ENCODE measurements at regions not wholly inside any gene's neighbourhood (a gene's known extent, or its start where the extent isn't known, plus 50 kb on each side); places are given as distances from the start of the nearest gene placed in this dataset.

GRCh38 chr4:100295792-100296191 is 105.5 kb upstream of the DDIT4L start:
- TF ChIP-seq, protein P1, sequence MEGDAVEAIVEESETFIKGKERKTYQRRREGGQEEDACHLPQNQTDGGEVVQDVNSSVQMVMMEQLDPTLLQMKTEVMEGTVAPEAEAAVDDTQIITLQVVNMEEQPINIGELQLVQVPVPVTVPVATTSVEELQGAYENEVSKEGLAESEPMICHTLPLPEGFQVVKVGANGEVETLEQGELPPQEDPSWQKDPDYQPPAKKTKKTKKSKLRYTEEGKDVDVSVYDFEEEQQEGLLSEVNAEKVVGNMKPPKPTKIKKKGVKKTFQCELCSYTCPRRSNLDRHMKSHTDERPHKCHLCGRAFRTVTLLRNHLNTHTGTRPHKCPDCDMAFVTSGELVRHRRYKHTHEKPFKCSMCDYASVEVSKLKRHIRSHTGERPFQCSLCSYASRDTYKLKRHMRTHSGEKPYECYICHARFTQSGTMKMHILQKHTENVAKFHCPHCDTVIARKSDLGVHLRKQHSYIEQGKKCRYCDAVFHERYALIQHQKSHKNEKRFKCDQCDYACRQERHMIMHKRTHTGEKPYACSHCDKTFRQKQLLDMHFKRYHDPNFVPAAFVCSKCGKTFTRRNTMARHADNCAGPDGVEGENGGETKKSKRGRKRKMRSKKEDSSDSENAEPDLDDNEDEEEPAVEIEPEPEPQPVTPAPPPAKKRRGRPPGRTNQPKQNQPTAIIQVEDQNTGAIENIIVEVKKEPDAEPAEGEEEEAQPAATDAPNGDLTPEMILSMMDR (IDR thresholded peaks at IDR 0.05), result no peak
- TF ChIP-seq POLR2A (IDR thresholded peaks at IDR 0.05) (no peak), POLR2AphosphoS5 (IDR thresholded peaks at IDR 0.05) (no peak), EP300 (IDR thresholded peaks at IDR 0.05) (no peak)

Data from stomach (tissue), 4 donors.